ENCODE measurements at regions not wholly inside any gene's neighbourhood (a gene's known extent, or its start where the extent isn't known, plus 50 kb on each side); places are given as distances from the start of the nearest gene placed in this dataset.
"Not testable (repeated sequence)": the region's sequence is repeated elsewhere in the genome, so short reads cannot be mapped to it uniquely, and the experiment has no call there.

GRCh38 chr19:28400953-28401671, 811.8 kb downstream of the UQCRFS1 start:
- no peak for DNase-seq

DNA sequence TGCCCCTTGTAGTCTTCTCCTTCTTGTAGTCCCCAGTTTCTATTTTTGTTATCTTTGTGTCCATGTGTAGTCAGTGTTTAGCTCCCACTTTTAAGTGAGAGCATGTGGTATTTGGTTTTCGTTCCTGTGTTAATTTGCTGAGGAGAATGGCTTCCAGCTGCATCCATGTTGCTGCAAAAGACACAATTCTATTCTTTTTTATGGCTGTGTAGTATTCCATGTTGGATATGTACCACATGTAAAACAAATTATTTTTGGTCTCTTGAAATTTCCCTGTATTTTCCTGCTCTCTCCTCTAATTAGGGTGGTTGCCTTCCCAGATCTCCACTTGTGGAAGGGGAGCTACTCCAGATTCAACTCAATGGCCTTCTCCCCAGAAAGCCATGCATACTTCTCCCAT, 813.8 kb downstream of the UQCRFS1 start:
- DNase-seq = no peak

DNA sequence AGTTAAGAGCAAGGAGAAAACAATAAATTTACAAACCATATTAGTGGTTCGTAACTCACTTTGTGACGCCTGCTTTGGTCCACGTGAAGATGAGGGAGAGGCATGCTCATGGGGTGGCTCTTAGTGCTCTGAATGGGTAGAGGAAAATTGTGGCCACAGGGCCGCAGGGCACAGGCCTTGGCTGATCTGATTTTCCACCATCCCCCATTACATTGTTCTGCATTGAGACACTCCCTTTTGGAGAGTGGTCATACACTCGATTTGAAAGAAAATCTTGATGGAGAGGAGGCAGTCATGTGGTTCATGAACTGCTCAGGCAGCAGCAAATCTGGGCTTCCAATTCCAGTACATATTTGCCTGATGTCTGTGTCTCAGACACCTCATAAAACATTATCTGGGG, 815.2 kb downstream of the UQCRFS1 start:
- no peak for DNase-seq

- no peak for DNase-seq
These were observed 815.6 kb downstream of the UQCRFS1 start for GRCh38 chr19:28397306-28397705.

DNA sequence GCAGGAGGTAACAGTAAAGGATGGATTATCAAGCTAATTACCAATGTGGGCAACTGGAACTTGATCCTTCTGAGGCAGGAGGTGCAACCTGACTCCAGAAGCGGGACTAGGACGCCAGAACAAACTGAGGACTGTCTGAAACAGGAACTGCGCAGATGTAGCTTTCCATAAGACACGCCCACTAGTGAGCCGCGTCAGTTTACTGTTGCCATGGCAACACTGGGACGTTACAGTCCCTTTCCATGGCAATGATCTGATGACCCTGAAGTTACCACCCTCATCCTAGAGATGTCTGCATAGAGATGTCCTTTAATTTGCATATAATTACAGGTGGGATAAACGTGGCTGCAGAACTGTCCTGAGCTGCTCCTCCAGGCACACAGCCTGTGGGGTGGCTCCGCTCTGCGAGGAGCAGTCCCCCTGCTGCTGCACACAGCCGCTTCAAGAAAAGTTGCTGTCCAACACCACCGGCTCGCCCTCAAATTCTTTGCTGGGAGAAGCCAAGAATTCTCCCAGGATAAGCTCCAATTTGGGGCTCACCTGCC, 816.6 kb downstream of the UQCRFS1 start:
- no peak for DNase-seq

DNA sequence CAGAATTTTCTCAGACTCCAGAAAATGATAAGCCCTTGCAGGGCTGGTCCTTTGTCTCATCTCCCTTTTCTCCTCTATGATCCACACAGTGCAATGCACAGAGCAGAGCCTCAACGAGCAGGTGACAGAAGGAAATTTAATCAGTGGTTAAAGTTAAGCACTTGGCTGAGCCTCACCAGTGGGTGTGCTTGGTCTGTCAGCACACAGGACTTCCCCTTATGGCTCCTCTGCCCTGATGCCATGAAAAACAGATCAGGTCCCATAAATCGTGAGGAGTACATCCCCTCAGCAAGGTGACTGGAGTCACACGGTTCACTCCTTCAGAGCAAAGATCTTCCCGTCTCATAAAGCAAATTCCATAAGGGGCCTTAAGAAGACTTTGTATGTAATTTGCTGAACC, 818.2 kb downstream of the UQCRFS1 start:
- DNase-seq = no peak

DNA sequence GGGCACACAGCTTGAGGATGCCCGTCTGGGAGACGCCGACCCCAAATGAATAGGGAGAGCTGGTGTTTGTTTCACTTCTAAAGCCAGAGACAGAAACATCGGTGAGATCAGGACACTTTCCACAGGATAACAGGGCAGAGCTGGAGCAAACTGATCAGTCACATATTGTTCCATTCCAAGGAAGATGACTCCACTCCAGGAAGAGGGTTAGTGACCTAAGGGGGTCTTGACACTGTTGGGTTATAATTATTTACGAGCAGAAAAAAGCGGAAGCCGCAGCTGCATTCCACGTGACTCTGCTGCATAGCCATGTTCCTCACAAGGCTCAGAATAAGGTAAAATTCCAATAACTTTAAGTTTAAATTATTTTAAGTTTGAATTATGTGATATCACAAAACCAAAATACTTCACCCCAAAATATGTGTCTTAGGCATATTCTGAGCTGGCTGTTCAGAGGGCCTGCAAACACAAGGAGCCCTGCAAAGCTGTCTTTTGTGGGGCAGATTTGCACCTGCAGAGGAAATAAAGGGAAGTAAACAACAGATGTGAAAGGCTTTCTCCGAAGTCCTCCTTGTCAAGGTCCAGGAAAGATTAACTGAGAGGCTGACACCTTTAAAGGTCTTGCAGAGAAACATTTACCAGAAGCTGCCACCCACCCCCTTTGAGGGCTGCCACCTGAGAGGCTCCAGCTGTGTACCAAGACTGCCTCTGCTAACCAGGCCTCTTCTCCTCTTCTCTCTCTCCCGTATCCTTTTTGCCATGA, 819.2 kb downstream of the UQCRFS1 start:
- peak; percentile 23 for DNase-seq

- no peak for DNase-seq
These were observed 824.0 kb downstream of the UQCRFS1 start for GRCh38 chr19:28388988-28389387.

- no peak for DNase-seq
These were observed 825.4 kb downstream of the UQCRFS1 start for GRCh38 chr19:28387507-28387906.

DNA sequence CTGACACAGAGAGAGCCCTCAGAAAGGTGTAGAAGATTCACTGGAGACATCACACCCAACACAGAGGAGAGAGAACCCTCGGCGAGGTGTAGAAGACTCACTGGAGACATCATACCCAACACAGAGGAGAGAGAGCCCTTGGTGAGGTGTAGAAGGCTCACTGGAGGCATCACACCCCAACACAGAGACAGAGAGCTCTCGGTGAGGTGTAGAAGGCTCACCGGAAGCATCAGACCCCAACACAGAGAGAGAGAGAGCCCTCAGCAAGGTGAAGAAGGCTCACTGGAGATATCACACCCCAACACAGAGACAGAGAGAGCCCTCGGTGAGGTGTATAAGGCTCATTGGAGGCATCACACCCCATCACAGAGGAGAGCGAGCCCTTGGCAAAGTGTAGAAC, 826.5 kb downstream of the UQCRFS1 start:
- DNase-seq = no peak

- DNase-seq = no peak
These were observed 826.9 kb downstream of the UQCRFS1 start for GRCh38 chr19:28386066-28386465.

- DNase-seq = no peak
These were observed 835.9 kb downstream of the UQCRFS1 start for GRCh38 chr19:28377077-28377476.

GRCh38 chr19:28374971-28375370, 838.0 kb downstream of the UQCRFS1 start:
- DNase-seq = no peak

DNA sequence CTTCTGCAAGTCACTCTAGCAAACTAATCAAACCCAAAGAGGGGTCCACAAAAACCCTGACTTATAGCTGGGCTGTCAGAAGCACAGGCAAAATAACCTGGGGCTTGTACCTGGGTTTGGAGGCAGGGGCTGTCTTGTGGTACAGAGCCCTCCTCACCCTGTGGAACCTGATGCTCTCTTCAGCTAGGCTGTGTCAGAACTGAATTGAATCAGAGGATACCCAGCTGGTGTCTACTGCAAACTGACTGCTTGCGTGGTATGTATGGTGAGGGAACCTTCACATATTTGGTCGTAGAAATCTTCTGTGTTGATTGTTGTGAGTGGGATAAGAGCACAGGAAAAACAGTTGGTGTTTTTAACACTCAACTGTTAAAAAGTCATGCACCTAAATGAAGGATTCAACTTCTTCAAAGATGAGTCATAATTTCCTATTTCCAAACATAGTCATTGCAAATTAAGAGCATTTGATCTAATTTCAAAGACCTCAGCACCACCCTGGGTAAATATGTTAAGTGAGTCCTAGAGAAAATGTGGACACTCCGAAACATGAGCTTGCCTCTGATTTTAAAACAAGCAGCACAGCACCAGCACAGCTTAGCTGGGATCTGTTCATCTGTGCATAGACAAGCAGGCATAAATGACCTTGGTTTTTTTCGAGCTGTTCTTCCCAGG, 840.2 kb downstream of the UQCRFS1 start:
- DNase-seq = no peak

DNA sequence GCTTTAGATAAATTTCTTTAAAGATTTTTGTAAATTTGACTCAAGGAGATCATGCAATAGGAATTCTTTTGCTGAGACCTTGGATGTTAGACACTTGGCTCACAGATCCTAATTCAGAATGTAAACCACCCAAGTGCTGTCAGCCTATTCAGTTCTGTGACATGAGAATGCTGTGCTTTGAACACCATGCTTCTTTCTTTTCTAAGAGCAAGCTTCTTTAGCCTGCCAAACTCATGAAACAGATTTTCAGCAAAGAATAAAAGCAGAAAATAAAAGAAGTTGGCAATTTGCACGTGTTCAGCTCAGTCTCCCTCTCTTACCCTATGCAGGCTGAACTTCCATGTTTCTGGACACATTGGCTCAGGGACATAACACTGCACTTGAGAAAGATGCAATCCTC, 845.8 kb downstream of the UQCRFS1 start:
- DNase-seq = no peak

DNA sequence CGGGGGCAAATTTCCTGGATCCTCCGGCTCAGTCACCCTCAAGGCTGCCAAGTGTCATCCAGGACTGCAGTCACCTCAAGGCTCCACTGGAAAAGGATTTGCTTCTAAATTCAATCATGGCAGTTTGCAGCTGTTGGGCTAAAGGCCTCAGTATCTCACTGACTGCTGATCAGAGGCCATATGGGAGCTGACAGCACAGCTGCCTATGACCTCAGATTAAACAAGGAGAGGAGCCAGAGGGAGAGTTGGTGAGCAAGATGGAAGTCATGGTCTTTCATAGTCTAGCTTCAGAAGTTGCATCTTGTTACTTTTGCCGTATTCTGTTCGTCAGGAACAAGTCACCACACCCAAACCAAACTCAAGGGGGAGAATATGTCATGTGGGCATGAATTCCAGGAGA, 849.7 kb downstream of the UQCRFS1 start:
- no peak for DNase-seq

DNA sequence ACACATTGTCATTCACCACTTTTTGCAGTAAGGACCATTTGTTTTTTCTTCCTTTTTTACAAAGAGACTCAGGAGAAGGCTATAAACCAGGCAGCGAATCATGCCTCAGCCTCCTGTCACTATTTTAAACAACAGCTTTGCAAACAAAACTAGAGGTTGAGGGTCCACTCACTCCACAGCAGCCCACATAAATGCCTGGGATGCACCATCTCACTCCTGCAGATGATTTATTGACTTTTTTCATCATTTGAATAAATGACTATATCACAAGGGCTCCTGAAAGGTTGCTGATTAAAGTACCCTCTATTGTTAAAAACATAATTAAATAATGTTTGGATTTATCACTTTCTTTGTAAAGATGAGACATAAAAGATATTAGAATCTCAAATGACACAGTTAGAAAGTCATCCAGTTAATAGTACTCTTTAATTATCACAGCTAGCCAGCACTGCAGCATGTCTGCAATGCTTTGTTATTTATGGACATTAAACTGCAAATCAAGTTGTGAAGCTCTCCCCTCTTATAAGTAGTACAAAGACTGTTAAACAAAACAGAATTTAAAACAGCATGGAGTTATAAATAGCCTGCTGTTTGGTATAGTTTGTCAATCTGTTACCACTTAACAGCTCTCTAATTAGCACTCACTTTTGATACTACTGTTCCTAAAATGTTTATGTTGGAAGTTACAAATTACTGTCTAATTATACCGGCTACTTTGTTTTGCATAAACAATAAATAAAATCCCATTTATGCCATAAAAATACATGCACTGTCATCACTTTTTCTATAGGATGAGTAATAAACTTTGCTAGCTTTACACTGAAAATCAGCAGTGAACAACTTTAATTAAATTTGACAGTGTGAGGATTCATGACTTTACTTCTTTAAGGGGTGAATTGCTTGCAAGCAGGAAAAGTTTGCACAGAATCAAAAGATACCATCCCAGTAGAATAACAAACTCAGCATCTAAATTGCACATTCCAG, 853.2 kb downstream of the UQCRFS1 start:
- no peak for DNase-seq

DNA sequence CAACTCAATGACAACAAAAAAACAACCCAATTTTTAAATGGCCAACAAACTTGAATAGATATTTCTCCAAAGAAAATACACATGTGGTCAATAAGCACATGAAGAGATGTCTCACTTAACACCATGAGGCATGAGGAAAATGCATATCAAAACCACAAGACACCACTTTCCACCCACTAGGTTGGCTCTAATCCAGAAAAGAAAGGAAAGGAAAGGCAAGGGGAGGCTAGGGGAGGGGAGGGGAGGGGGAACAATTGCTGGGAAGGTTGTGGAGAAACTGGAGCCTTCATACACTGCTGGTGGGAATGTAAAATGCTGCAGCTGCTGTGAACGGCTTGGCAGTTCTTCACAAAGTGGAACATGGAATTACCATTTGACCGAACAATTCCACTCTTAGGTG, 854.3 kb downstream of the UQCRFS1 start:
- no peak for DNase-seq

GRCh38 chr19:28351761-28352160, 861.2 kb downstream of the UQCRFS1 start:
- peak; percentile 28 for DNase-seq

DNA sequence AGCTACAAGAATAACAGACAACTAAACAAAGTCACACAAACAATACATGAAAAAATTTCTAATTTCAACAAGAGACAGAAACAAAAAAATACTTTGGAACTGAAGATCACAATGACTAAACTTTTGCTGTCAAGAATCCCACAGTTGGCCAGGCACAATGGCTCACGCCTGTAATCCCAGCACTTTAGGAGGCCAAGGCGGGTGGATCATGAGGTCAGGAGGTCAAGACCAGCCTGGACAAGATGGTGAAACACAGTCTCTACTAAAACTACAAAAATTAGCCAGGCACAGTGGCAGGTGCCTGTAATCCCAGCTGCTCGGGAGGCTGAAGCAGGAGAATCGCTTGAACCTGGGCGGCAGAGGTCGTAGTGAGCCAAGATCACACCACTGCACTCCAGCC, 861.6 kb downstream of the UQCRFS1 start:
- not testable (repeated sequence) for DNase-seq

- DNase-seq = no peak
These were observed 862.3 kb downstream of the UQCRFS1 start for GRCh38 chr19:28350673-28351072.

- no peak for DNase-seq
These were observed 862.9 kb downstream of the UQCRFS1 start for GRCh38 chr19:28350037-28350436.

All from fibroblast of skin of abdomen (primary cell).